Liver (tissue), 7 donors: ENCODE measurements at regions not wholly inside any gene's neighbourhood (a gene's known extent, or its start where the extent isn't known, plus 50 kb on each side); places are given as distances from the start of the nearest gene placed in this dataset.

Experiments
- DNase-seq: peaks from one replicate; pipeline ENCODE4 v3.0.0-alpha.2; 2017; ENCODE audit warnings: low spot score
- H3K27ac ChIP-seq, 2 donors: one replicate each; pipeline ENCODE4 v1.7.0; 2013; ENCODE audit warnings: inconsistent platforms in 2 of 2, low read length in 2 of 2, control low read depth in 1 of 2, low read depth in 1 of 2, mild to moderate bottlenecking in 1 of 2
- H3K27me3 ChIP-seq, 4 donors: one replicate each; pipeline versions ENCODE4 v1.6.1 to v1.7.0; 2013; ENCODE audit warnings: low read length in 3 of 4, inconsistent platforms in 1 of 4, mild to moderate bottlenecking in 1 of 4, moderate library complexity in 1 of 4; ENCODE audit not compliant: control insufficient read depth in 4 of 4, insufficient read depth in 4 of 4
- H3K36me3 ChIP-seq, 4 donors: one replicate each; pipeline versions ENCODE4 v1.6.1 to v1.7.0; 2013; ENCODE audit warnings: low read length in 3 of 4, mild to moderate bottlenecking in 3 of 4, low read depth in 1 of 4, moderate library complexity in 1 of 4; ENCODE audit not compliant: control insufficient read depth in 4 of 4, insufficient read depth in 3 of 4
- H3K4me1 ChIP-seq, 4 donors: one replicate each; pipeline versions ENCODE4 v1.6.1 to v1.7.0; 2013; ENCODE audit warnings: low read length in 3 of 4, mild to moderate bottlenecking in 3 of 4, moderate library complexity in 1 of 4; ENCODE audit not compliant: control insufficient read depth in 4 of 4, insufficient read depth in 4 of 4
- H3K4me3 ChIP-seq, 3 donors: one replicate each; pipeline versions ENCODE4 v1.6.1 to v1.7.0; 2013; ENCODE audit warnings: low read length in 3 of 3, control low read depth in 1 of 3, low read depth in 1 of 3, mild to moderate bottlenecking in 1 of 3
- H3K9ac ChIP-seq, 2 donors: one replicate each; pipeline ENCODE4 v1.7.0; 2013; ENCODE audit warnings: low read length in 2 of 2, mild to moderate bottlenecking in 2 of 2, moderate library complexity in 2 of 2, control low read depth in 1 of 2, low read depth in 1 of 2
- H3K9me3 ChIP-seq, 4 donors: one replicate each; pipeline versions ENCODE4 v1.6.1 to v1.7.0; 2013; ENCODE audit warnings: low read length in 3 of 4; ENCODE audit not compliant: control insufficient read depth in 4 of 4
- EGR1 ChIP-seq, 2 donors: IDR thresholded peaks; 2 replicates each; pipeline ENCODE4 v1.6.1; 2016 to 2018; ENCODE audit warnings: antibody characterized with exemption in 2 of 2, low read depth in 2 of 2
- FOXA1 ChIP-seq: IDR thresholded peaks from 2 replicates; pipeline ENCODE4 v1.6.1; 2016; ENCODE audit warnings: antibody characterized with exemption
- FOXA2 ChIP-seq: IDR thresholded peaks from 2 replicates; pipeline ENCODE4 v1.6.1; 2016; ENCODE audit warnings: antibody characterized with exemption
- GABPA ChIP-seq, 2 donors: IDR thresholded peaks in 1 of 2; conservative IDR thresholded peaks in 1 of 2; 2 replicates each; pipeline ENCODE4 v1.6.1; 2016; ENCODE audit warnings: antibody characterized with exemption in 2 of 2, mild to moderate bottlenecking in 1 of 2, moderate library complexity in 1 of 2
- HNF4A ChIP-seq, 2 donors: conservative IDR thresholded peaks; 2 replicates each; pipeline ENCODE4 v1.6.1; 2016; ENCODE audit warnings: antibody characterized with exemption in 2 of 2, mild to moderate bottlenecking in 2 of 2
- HNF4G ChIP-seq: IDR thresholded peaks from 2 replicates; pipeline ENCODE4 v1.6.1; 2016; ENCODE audit warnings: antibody characterized with exemption
- JUND ChIP-seq, 2 donors: IDR thresholded peaks; 2 replicates each; pipeline ENCODE4 v1.6.1; 2016; ENCODE audit warnings: antibody characterized with exemption in 2 of 2
- MAX ChIP-seq: IDR thresholded peaks from 2 replicates; pipeline ENCODE4 v1.6.1; 2016; ENCODE audit warnings: antibody characterized with exemption
- NR2F2 ChIP-seq: IDR thresholded peaks from 2 replicates; pipeline ENCODE4 v1.6.1; 2016; ENCODE audit warnings: antibody characterized with exemption
- RAD21 ChIP-seq, 2 donors: IDR thresholded peaks; 2 replicates each; pipeline ENCODE4 v1.6.1; 2016; ENCODE audit warnings: antibody characterized with exemption in 2 of 2, mild to moderate bottlenecking in 2 of 2
- RXRA ChIP-seq, 2 donors: IDR thresholded peaks; 2 replicates each; pipeline ENCODE4 v1.6.1; 2017 to 2018; ENCODE audit warnings: antibody characterized with exemption in 2 of 2, mild to moderate bottlenecking in 1 of 2
- SP1 ChIP-seq: IDR thresholded peaks from 2 replicates; pipeline ENCODE4 v1.6.1; 2018; ENCODE audit warnings: antibody characterized with exemption, mild to moderate bottlenecking
- TAF1 ChIP-seq: conservative IDR thresholded peaks from 2 replicates; pipeline ENCODE4 v1.6.1; 2016; ENCODE audit warnings: antibody characterized with exemption, mild to moderate bottlenecking
- YY1 ChIP-seq: IDR thresholded peaks from 2 replicates; pipeline ENCODE4 v1.6.1; 2016; ENCODE audit warnings: antibody characterized with exemption, mild to moderate bottlenecking
- ZBTB33 ChIP-seq: IDR thresholded peaks from 2 replicates; pipeline ENCODE4 v1.6.1; 2016; ENCODE audit warnings: antibody characterized with exemption
- WGBS: extraction: QIAGEN DNeasy Blood & Tissue Kit; methylation state at CpG from one replicate; pipeline ENCODE4 v1.1.7; 2013; 5-methylcytosine and 5-hydroxymethylcytosine counted together
- TF ChIP-seq, protein P1 (sequence below): IDR thresholded peaks from 2 replicates; pipeline ENCODE4 v1.6.1; 2016; ENCODE audit warnings: antibody characterized with exemption, mild to moderate bottlenecking
- TF ChIP-seq, protein P2 (sequence below): IDR thresholded peaks from 2 replicates; pipeline ENCODE4 v1.6.1; 2016; ENCODE audit warnings: antibody characterized with exemption
- donor health status: healthy.
- donor health status: healthy.
- donor health status: healthy.
- donor health status: healthy.

- Histone ChIP-seq H3K27me3 (no peaks in the 10 kb centered on the region), H3K27ac (no peak overlapping the region), H3K9me3 (no peaks in the 10 kb centered on the region), H3K4me3 (no peak overlapping the region), H3K36me3 (no peaks in the 10 kb centered on the region), H3K9ac (no peak overlapping the region), H3K4me1 (no peaks in the 10 kb centered on the region)
- TF ChIP-seq SP1 (no peak), FOXA2 (no peak), HNF4A (conservative IDR thresholded peaks at IDR 0.05) (no peak), GABPA (IDR thresholded peaks at IDR 0.05 in 1 of 2, conservative IDR thresholded peaks at IDR 0.05 in 1 of 2) (no peak), NR2F2 (no peak), RXRA (IDR thresholded peaks at IDR 0.05) (no peak), YY1 (no peak), EGR1 (IDR thresholded peaks at IDR 0.05; ENCODE audit: low read depth in 2 of 2) (no peak), MAX (no peak), FOXA1 (no peak), ZBTB33 (no peak), JUND (IDR thresholded peaks at IDR 0.05) (no peak), RAD21 (IDR thresholded peaks at IDR 0.05) (no peak), HNF4G (no peak)
- TF ChIP-seq, protein P1, sequence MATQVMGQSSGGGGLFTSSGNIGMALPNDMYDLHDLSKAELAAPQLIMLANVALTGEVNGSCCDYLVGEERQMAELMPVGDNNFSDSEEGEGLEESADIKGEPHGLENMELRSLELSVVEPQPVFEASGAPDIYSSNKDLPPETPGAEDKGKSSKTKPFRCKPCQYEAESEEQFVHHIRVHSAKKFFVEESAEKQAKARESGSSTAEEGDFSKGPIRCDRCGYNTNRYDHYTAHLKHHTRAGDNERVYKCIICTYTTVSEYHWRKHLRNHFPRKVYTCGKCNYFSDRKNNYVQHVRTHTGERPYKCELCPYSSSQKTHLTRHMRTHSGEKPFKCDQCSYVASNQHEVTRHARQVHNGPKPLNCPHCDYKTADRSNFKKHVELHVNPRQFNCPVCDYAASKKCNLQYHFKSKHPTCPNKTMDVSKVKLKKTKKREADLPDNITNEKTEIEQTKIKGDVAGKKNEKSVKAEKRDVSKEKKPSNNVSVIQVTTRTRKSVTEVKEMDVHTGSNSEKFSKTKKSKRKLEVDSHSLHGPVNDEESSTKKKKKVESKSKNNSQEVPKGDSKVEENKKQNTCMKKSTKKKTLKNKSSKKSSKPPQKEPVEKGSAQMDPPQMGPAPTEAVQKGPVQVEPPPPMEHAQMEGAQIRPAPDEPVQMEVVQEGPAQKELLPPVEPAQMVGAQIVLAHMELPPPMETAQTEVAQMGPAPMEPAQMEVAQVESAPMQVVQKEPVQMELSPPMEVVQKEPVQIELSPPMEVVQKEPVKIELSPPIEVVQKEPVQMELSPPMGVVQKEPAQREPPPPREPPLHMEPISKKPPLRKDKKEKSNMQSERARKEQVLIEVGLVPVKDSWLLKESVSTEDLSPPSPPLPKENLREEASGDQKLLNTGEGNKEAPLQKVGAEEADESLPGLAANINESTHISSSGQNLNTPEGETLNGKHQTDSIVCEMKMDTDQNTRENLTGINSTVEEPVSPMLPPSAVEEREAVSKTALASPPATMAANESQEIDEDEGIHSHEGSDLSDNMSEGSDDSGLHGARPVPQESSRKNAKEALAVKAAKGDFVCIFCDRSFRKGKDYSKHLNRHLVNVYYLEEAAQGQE: no peak
- DNase-seq: no peak
- 92% methylated on average over 12 of the region's 12 CpGs for WGBS
Measured at GRCh38 chr2:20558391-20559150, 92.3 kb downstream of the HS1BP3 start.

- Histone ChIP-seq H3K9ac (no peak overlapping the region), H3K4me3 (no peak overlapping the region), H3K27ac (no peak overlapping the region), H3K4me1 (no peaks in the 10 kb centered on the region), H3K27me3 (no peaks in the 10 kb centered on the region), H3K36me3 (no peaks in the 10 kb centered on the region), H3K9me3 (no peaks in the 10 kb centered on the region)
- 96% methylated on average over 3 of the region's 3 CpGs for WGBS
- no peak for DNase-seq
- TF ChIP-seq, protein P2, sequence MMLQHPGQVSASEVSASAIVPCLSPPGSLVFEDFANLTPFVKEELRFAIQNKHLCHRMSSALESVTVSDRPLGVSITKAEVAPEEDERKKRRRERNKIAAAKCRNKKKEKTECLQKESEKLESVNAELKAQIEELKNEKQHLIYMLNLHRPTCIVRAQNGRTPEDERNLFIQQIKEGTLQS: no peak
- TF ChIP-seq JUND (IDR thresholded peaks at IDR 0.05): no peak
- TF ChIP-seq, protein P1: no peak
- no peak for TF ChIP-seq RXRA (IDR thresholded peaks at IDR 0.05)
- no peak for TF ChIP-seq HNF4G
- TF ChIP-seq FOXA1: no peak
- TF ChIP-seq RAD21 (IDR thresholded peaks at IDR 0.05): no peak
- TF ChIP-seq SP1: no peak
- TF ChIP-seq YY1: no peak
- no peak for TF ChIP-seq FOXA2
- TF ChIP-seq NR2F2: no peak
- no peak for TF ChIP-seq ZBTB33
- no peak for TF ChIP-seq TAF1
- no peak for TF ChIP-seq MAX
- TF ChIP-seq HNF4A (conservative IDR thresholded peaks at IDR 0.05): no peak
- no peak for TF ChIP-seq GABPA (IDR thresholded peaks at IDR 0.05 in 1 of 2, conservative IDR thresholded peaks at IDR 0.05 in 1 of 2)
Measured at GRCh38 chr2:20559277-20559676, 91.6 kb downstream of the HS1BP3 start.
